GM12878 (cell line): ENCODE measurements at regions not wholly inside any gene's neighbourhood (a gene's known extent, or its start where the extent isn't known, plus 50 kb on each side); places are given as distances from the start of the nearest gene placed in this dataset.

Source experiments
- ATAC-seq: fragments of 200-7000 bp; cut with Tn5 transposase; 3 replicates; pipeline ENCODE4 v1.9.1; 2020; ENCODE audit warnings: mild to moderate bottlenecking, moderate library complexity
- BruUV-seq: library from RNA; stranded (reverse); fragments of 400-500 nt; replicated peaks from 2 replicates; lab custom pipeline; 2021; lab: Mats Ljungman, UMichigan
- CTCF ChIA-PET: fragments of 300-600 bp; sonication (Branson Sonifier 250); formaldehyde crosslinking; extraction: SDS; loops from one replicate; lab custom pipeline; 2021; ENCODE audit warnings: inconsistent platforms; lab: Yijun Ruan, JAX
- POLR2A ChIA-PET: fragments of 350-600 bp; formaldehyde crosslinking; extraction: SDS; loops from one replicate; lab custom pipeline; 2021; ENCODE audit warnings: inconsistent platforms; lab: Charles Lee
- RAD21 ChIA-PET: fragments of 300-600 bp; sonication (Branson Sonifier 250); formaldehyde crosslinking; loops from one replicate; lab custom pipeline; 2023; ENCODE audit warnings: antibody characterized with exemption; ENCODE audit not compliant: unreplicated experiment; lab: Charles Lee
- SMC1A ChIA-PET: fragments of 300-600 bp; sonication (Branson Sonifier 250); formaldehyde crosslinking; loops from one replicate; lab custom pipeline; 2023; ENCODE audit not compliant: unreplicated experiment, uncharacterized antibody; lab: Charles Lee
- DNase-seq: peaks from one replicate; pipeline ENCODE4 v3.0.0-alpha.2; 2011; ENCODE audit warnings: low read depth, low spot score
- FAIRE-seq: peaks from 3 replicates; lab custom pipeline; 2011; peaks lifted over from hg19 to GRCh38; lab: Jason Lieb, UNC
- H2AFZ ChIP-seq: 2 replicates; pipeline ENCODE4 v1.6.0; 2011; ENCODE audit warnings: low read depth, low read length, control low read depth; ENCODE audit not compliant: control insufficient read depth
- H3K27ac ChIP-seq: 2 replicates; pipeline ENCODE4 v1.5.1; 2011; ENCODE audit warnings: control low read depth; ENCODE audit not compliant: control insufficient read depth, insufficient read depth
- H3K27me3 ChIP-seq, 2 experiments: replicated peaks in 1 of 2; 2 replicates each; pipeline versions ENCODE4 v1.6.0 to v1.6.1; 2011; ENCODE audit warnings: low read length in 1 of 2; ENCODE audit not compliant: control insufficient read depth in 2 of 2, insufficient read depth in 2 of 2
- H3K36me3 ChIP-seq, 2 experiments: 2 replicates each; pipeline ENCODE4 v1.5.1; 2011; ENCODE audit warnings: low read length in 1 of 2; ENCODE audit not compliant: control insufficient read depth in 2 of 2, insufficient read depth in 2 of 2
- H3K4me1 ChIP-seq: 2 replicates; pipeline ENCODE4 v1.6.1; 2011; ENCODE audit warnings: mild to moderate bottlenecking, low read length, moderate library complexity, mixed read lengths; ENCODE audit not compliant: control insufficient read depth, insufficient read depth
- H3K4me2 ChIP-seq: 2 replicates; pipeline ENCODE4 v1.6.0; 2011; ENCODE audit warnings: control low read depth; ENCODE audit not compliant: control insufficient read depth, insufficient read depth
- H3K4me3 ChIP-seq: fragments of 200-600 bp; sonication (generic); 2 replicates; pipeline ENCODE4 v1.5.1; 2016
- H3K79me2 ChIP-seq: 2 replicates; pipeline ENCODE4 v1.6.0; 2011; ENCODE audit warnings: low read length; ENCODE audit not compliant: control insufficient read depth, insufficient read depth
- H3K9ac ChIP-seq: 2 replicates; pipeline ENCODE4 v1.8.0; 2011; ENCODE audit warnings: low read length, control low read depth, mixed read lengths; ENCODE audit not compliant: control insufficient read depth, insufficient read depth
- H3K9me3 ChIP-seq: replicated peaks from 3 replicates; pipeline ENCODE4 v1.5.1; 2011; ENCODE audit warnings: mild to moderate bottlenecking, low read length; ENCODE audit not compliant: control insufficient read depth, insufficient read depth
- H4K20me1 ChIP-seq: 2 replicates; pipeline ENCODE4 v1.6.0; 2011; ENCODE audit not compliant: control insufficient read depth, insufficient read depth
- ETV6 ChIP-seq, 2 experiments: fragments of 450-650 bp in 1 of 2; IDR thresholded peaks in 1 of 2; conservative IDR thresholded peaks in 1 of 2; 2 replicates each; pipeline ENCODE4 v1.6.1; 2014; ENCODE audit warnings: antibody characterized with exemption in 1 of 2, borderline replicate concordance in 1 of 2, low read depth in 1 of 2, mild to moderate bottlenecking in 1 of 2, moderate library complexity in 1 of 2
- FOXK2 ChIP-seq: fragments of 450-650 bp; IDR thresholded peaks from 2 replicates; pipeline ENCODE4 v1.6.1; 2017; ENCODE audit warnings: mild to moderate bottlenecking, moderate library complexity
- GATAD2B ChIP-seq: fragments of 450-650 bp; conservative IDR thresholded peaks from 2 replicates; pipeline ENCODE4 v1.6.1; 2017; ENCODE audit warnings: low read depth, mild to moderate bottlenecking, moderate library complexity
- JUND ChIP-seq: IDR thresholded peaks from 2 replicates; pipeline ENCODE4 v1.6.1; 2012; ENCODE audit warnings: low read depth, mild to moderate bottlenecking, low read length, improper control_type of control experiment, moderate library complexity
- MTA3 ChIP-seq: IDR thresholded peaks from 2 replicates; pipeline ENCODE4 v1.6.1; 2012; ENCODE audit warnings: low read length, inconsistent platforms, borderline replicate concordance
- PAX8 ChIP-seq: fragments of 450-650 bp; IDR thresholded peaks from 2 replicates; pipeline ENCODE4 v1.6.1; 2017; ENCODE audit warnings: mild to moderate bottlenecking, moderate library complexity
- SIX5 ChIP-seq: IDR thresholded peaks from 2 replicates; pipeline ENCODE4 v1.6.1; 2011; ENCODE audit warnings: mild to moderate bottlenecking, low read depth, low read length, moderate library complexity; ENCODE audit not compliant: severe bottlenecking
- SREBF1 ChIP-seq: IDR thresholded peaks from 2 replicates; pipeline ENCODE4 v1.6.1; 2012; ENCODE audit warnings: mild to moderate bottlenecking, low read length
- SUPT20H ChIP-seq: IDR thresholded peaks from 2 replicates; pipeline ENCODE4 v1.6.1; 2011; ENCODE audit warnings: low read depth, mild to moderate bottlenecking, low read length, moderate library complexity, borderline replicate concordance; ENCODE audit not compliant: control insufficient read depth
- TCF3 ChIP-seq: IDR thresholded peaks from 2 replicates; pipeline ENCODE4 v1.6.1; 2012; ENCODE audit warnings: low read depth, mild to moderate bottlenecking, low read length, borderline replicate concordance; ENCODE audit not compliant: insufficient read depth
- ZNF24 ChIP-seq: fragments of 450-650 bp; IDR thresholded peaks from 2 replicates; pipeline ENCODE4 v1.6.1; 2017; ENCODE audit warnings: antibody characterized with exemption, mild to moderate bottlenecking
- in situ Hi-C: fragments of 300-500 bp; cut with MboI; formaldehyde crosslinking; loops from 9 replicates; pipeline ENCODE4 v1.14.3; 2018; ENCODE audit warnings: mixed read lengths
- intact Hi-C: fragments of 100-400 bp; cut with micrococcal nuclease; formaldehyde crosslinking; loops from one replicate; pipeline ENCODE4 v1.14.2; 2022; ENCODE audit not compliant: unreplicated experiment
- TF ChIP-seq, protein P1 (sequence below): fragments of 450-650 bp; conservative IDR thresholded peaks from 2 replicates; pipeline ENCODE4 v1.6.1; 2017; ENCODE audit warnings: mild to moderate bottlenecking, moderate library complexity
- TF ChIP-seq, protein P2 (sequence below): IDR thresholded peaks from 2 replicates; pipeline ENCODE4 v1.6.1; 2012; ENCODE audit warnings: low read depth, low read length, improper control_type of control experiment
- TF ChIP-seq, protein P3 (sequence below): IDR thresholded peaks from 2 replicates; pipeline ENCODE4 v1.6.1; 2011; ENCODE audit warnings: borderline replicate concordance, low read depth, mild to moderate bottlenecking, moderate library complexity, low read length; ENCODE audit not compliant: insufficient read depth, poor library complexity, severe bottlenecking
- TF ChIP-seq, protein P4 (sequence below): fragments of 450-650 bp; IDR thresholded peaks from 2 replicates; pipeline ENCODE4 v1.6.1; 2017; ENCODE audit warnings: mild to moderate bottlenecking, low read depth, inconsistent platforms; ENCODE audit not compliant: poor library complexity, severe bottlenecking
- TF ChIP-seq, protein P5 (sequence below): IDR thresholded peaks from 2 replicates; pipeline ENCODE4 v1.6.1; 2011; ENCODE audit warnings: mild to moderate bottlenecking, low read depth, low read length, moderate library complexity; ENCODE audit not compliant: insufficient replicate concordance

DNA sequence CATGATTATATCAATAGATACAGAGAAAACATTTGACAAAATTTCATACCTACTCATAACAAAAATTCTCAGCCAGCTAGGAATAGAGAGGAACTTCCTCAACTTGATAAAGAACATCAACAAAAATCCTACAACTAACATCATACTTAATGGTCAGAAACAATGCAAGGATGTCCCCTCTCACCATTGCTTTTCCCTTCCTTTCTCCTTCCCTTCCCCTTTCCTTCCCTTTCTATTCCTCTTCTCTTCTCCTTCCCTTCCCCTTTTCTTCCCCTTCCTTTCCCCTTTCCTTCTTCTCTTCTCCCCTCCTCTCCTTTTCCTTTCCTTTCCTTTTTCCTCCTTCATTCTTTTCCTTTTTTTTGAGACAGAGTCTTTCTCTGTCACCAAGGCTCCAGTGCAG, 418.3 kb upstream of the B3GAT1 start:
- ChIA-PET CTCF (no interaction called here), SMC1A (interaction anchor here (1.1 kb wide), 1 partner anchor 15 kb away, joined by 3 read pairs; no protein-coding TSS in a partner anchor), RAD21 (no interaction called here), POLR2A (no interaction called here)
- Histone ChIP-seq H3K36me3 (no peaks in the 10 kb centered on the region), H3K27ac (no peak overlapping the region), H3K9ac (no peak overlapping the region), H2AFZ (no peak overlapping the region), H3K4me2 (no peak overlapping the region), H3K79me2 (no peaks in the 10 kb centered on the region), H4K20me1 (no peaks in the 10 kb centered on the region), H3K9me3 (no peaks in the 10 kb centered on the region), H3K4me3 (no peak overlapping the region), H3K4me1 (no peaks in the 10 kb centered on the region), H3K27me3 (no peaks in the 10 kb centered on the region)
- in situ Hi-C loops (no loop called here), intact Hi-C loops (no loop called here)
- DNase-seq (no peak), ATAC-seq (no peak), FAIRE-seq (no peak)
- no TSS peak for BruUV-seq
- TF ChIP-seq FOXK2 (no peak), ETV6 (conservative IDR thresholded peaks at IDR 0.05 in 1 of 2, IDR thresholded peaks at IDR 0.05 in 1 of 2; ENCODE audit: borderline replicate concordance in 1 of 2, low read depth in 1 of 2) (no peak), PAX8 (no peak), SREBF1 (no peak), JUND (no peak), TCF3 (no peak), MTA3 (no peak), ZNF24 (no peak), SUPT20H (no peak), GATAD2B (no peak), SIX5 (no peak)
- TF ChIP-seq, protein P1, sequence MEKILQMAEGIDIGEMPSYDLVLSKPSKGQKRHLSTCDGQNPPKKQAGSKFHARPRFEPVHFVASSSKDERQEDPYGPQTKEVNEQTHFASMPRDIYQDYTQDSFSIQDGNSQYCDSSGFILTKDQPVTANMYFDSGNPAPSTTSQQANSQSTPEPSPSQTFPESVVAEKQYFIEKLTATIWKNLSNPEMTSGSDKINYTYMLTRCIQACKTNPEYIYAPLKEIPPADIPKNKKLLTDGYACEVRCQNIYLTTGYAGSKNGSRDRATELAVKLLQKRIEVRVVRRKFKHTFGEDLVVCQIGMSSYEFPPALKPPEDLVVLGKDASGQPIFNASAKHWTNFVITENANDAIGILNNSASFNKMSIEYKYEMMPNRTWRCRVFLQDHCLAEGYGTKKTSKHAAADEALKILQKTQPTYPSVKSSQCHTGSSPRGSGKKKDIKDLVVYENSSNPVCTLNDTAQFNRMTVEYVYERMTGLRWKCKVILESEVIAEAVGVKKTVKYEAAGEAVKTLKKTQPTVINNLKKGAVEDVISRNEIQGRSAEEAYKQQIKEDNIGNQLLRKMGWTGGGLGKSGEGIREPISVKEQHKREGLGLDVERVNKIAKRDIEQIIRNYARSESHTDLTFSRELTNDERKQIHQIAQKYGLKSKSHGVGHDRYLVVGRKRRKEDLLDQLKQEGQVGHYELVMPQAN, result no peak
- TF ChIP-seq, protein P2, sequence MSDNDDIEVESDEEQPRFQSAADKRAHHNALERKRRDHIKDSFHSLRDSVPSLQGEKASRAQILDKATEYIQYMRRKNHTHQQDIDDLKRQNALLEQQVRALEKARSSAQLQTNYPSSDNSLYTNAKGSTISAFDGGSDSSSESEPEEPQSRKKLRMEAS, result no peak
- TF ChIP-seq, protein P3, sequence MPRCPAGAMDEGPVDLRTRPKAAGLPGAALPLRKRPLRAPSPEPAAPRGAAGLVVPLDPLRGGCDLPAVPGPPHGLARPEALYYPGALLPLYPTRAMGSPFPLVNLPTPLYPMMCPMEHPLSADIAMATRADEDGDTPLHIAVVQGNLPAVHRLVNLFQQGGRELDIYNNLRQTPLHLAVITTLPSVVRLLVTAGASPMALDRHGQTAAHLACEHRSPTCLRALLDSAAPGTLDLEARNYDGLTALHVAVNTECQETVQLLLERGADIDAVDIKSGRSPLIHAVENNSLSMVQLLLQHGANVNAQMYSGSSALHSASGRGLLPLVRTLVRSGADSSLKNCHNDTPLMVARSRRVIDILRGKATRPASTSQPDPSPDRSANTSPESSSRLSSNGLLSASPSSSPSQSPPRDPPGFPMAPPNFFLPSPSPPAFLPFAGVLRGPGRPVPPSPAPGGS, result no peak
- TF ChIP-seq, protein P4, sequence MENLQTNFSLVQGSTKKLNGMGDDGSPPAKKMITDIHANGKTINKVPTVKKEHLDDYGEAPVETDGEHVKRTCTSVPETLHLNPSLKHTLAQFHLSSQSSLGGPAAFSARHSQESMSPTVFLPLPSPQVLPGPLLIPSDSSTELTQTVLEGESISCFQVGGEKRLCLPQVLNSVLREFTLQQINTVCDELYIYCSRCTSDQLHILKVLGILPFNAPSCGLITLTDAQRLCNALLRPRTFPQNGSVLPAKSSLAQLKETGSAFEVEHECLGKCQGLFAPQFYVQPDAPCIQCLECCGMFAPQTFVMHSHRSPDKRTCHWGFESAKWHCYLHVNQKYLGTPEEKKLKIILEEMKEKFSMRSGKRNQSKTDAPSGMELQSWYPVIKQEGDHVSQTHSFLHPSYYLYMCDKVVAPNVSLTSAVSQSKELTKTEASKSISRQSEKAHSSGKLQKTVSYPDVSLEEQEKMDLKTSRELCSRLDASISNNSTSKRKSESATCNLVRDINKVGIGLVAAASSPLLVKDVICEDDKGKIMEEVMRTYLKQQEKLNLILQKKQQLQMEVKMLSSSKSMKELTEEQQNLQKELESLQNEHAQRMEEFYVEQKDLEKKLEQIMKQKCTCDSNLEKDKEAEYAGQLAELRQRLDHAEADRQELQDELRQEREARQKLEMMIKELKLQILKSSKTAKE, result no peak
- TF ChIP-seq, protein P5, sequence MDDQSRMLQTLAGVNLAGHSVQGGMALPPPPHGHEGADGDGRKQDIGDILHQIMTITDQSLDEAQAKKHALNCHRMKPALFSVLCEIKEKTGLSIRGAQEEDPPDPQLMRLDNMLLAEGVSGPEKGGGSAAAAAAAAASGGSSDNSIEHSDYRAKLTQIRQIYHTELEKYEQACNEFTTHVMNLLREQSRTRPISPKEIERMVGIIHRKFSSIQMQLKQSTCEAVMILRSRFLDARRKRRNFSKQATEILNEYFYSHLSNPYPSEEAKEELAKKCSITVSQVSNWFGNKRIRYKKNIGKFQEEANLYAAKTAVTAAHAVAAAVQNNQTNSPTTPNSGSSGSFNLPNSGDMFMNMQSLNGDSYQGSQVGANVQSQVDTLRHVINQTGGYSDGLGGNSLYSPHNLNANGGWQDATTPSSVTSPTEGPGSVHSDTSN, result no peak
